ENCODE measurements at regions not wholly inside any gene's neighbourhood (a gene's known extent, or its start where the extent isn't known, plus 50 kb on each side); places are given as distances from the start of the nearest gene placed in this dataset.

- ATAC-seq (no peak), DNase-seq (no peak)
- Histone ChIP-seq H3K79me2 (ENCODE audit: low read length) (no peaks in the 10 kb centered on the region), H3K9me2 (replicated peaks; ENCODE audit: low read length) (no peaks in the 10 kb centered on the region), H3K4me2 (ENCODE audit: low read length) (no peak overlapping the region), H3K9ac (ENCODE audit: low read length) (no peak overlapping the region), H2AFZ (ENCODE audit: low read length) (no peak overlapping the region), H3K27ac (ENCODE audit: low read length) (no peak overlapping the region), H3F3A (ENCODE audit: low read length, unreplicated experiment) (no peaks in the 10 kb centered on the region), H4K20me1 (ENCODE audit: low read length) (no peaks in the 10 kb centered on the region), H3K4me3 (ENCODE audit: low read length) (no peak overlapping the region), H3K27me3 (ENCODE audit: low read length) (peaks cover 6% of the 10 kb centered on the region; the same call in 1 of the 2 replicates), H3K9me3 (ENCODE audit: low read length) (no peaks in the 10 kb centered on the region), H3K4me1 (ENCODE audit: insufficient read depth, low read length) (no peaks in the 10 kb centered on the region), H3K36me3 (ENCODE audit: low read depth, low read length) (no peaks in the 10 kb centered on the region)
- CTCF ChIA-PET = interaction anchor here (0.6 kb wide), 1 partner anchor 39 kb away, joined by 4 read pairs; no protein-coding TSS in a partner anchor
- POLR2A ChIA-PET (ENCODE audit: unreplicated experiment) = no interaction called here
- BruUV-seq (replicated peaks) = no TSS peak
- intact Hi-C loops (cut with micrococcal nuclease) = no loop called here
- no peak for TF ChIP-seq EZH2 (IDR thresholded peaks at IDR 0.05; ENCODE audit: low read length, unreplicated experiment)
- TF ChIP-seq EZH2phosphoT487 (IDR thresholded peaks at IDR 0.05; ENCODE audit: borderline replicate concordance, low read length) = no peak
- TF ChIP-seq CTCF (conservative IDR thresholded peaks at IDR 0.05; ENCODE audit: low read depth, low read length) = no peak
Measured at GRCh38 chr20:12069181-12069580, 151.5 kb downstream of the BTBD3 start.

GRCh38 chr20:12072221-12072953, 154.7 kb downstream of the BTBD3 start:
- H3K9ac ChIP-seq (ENCODE audit: low read length) = no peak overlapping the region
- H3K9me3 ChIP-seq (ENCODE audit: low read length) = no peaks in the 10 kb centered on the region
- H3K27me3 ChIP-seq (ENCODE audit: low read length) = peaks cover 14% of the 10 kb centered on the region
- no peaks in the 10 kb centered on the region for H3K79me2 ChIP-seq (ENCODE audit: low read length)
- DNase-seq (no peak), ATAC-seq (no peak)
- H2AFZ ChIP-seq (ENCODE audit: low read length) = no peak overlapping the region
- H3K36me3 ChIP-seq (ENCODE audit: low read depth, low read length) = no peaks in the 10 kb centered on the region
- H3F3A ChIP-seq (ENCODE audit: low read length, unreplicated experiment) = no peaks in the 10 kb centered on the region
- no peak overlapping the region for H3K4me2 ChIP-seq (ENCODE audit: low read length)
- no peaks in the 10 kb centered on the region for H3K4me1 ChIP-seq (ENCODE audit: insufficient read depth, low read length)
- BruUV-seq (replicated peaks) = no TSS peak
- POLR2A ChIA-PET (ENCODE audit: unreplicated experiment) = no interaction called here
- H3K27ac ChIP-seq (ENCODE audit: low read length) = no peak overlapping the region
- no peaks in the 10 kb centered on the region for H3K9me2 ChIP-seq (replicated peaks; ENCODE audit: low read length)
- intact Hi-C loops (cut with micrococcal nuclease) = no loop called here
- H4K20me1 ChIP-seq (ENCODE audit: low read length) = no peaks in the 10 kb centered on the region
- no peak for TF ChIP-seq EZH2phosphoT487 (IDR thresholded peaks at IDR 0.05; ENCODE audit: borderline replicate concordance, low read length)
- TF ChIP-seq CTCF (conservative IDR thresholded peaks at IDR 0.05; ENCODE audit: low read depth, low read length) = no peak
- no peak for TF ChIP-seq EZH2 (IDR thresholded peaks at IDR 0.05; ENCODE audit: low read length, unreplicated experiment)
- CTCF ChIA-PET = no interaction called here
- no peak overlapping the region for H3K4me3 ChIP-seq (ENCODE audit: low read length)

- H3K9me3 ChIP-seq (ENCODE audit: low read length) = no peaks in the 10 kb centered on the region
- H3K4me2 ChIP-seq (ENCODE audit: low read length) = no peak overlapping the region
- H3F3A ChIP-seq (ENCODE audit: low read length, unreplicated experiment) = no peaks in the 10 kb centered on the region
- ChIA-PET POLR2A (ENCODE audit: unreplicated experiment) (no interaction called here), CTCF (no interaction called here)
- ATAC-seq (no peak), DNase-seq (no peak)
- BruUV-seq (replicated peaks) = no TSS peak
- no peak overlapping the region for H3K9ac ChIP-seq (ENCODE audit: low read length)
- no peaks in the 10 kb centered on the region for H3K79me2 ChIP-seq (ENCODE audit: low read length)
- H3K27me3 ChIP-seq (ENCODE audit: low read length) = peaks cover 19% of the 10 kb centered on the region
- no peaks in the 10 kb centered on the region for H4K20me1 ChIP-seq (ENCODE audit: low read length)
- H3K9me2 ChIP-seq (replicated peaks; ENCODE audit: low read length) = no peaks in the 10 kb centered on the region
- H3K4me3 ChIP-seq (ENCODE audit: low read length) = no peak overlapping the region
- H3K36me3 ChIP-seq (ENCODE audit: low read depth, low read length) = no peaks in the 10 kb centered on the region
- intact Hi-C loops (cut with micrococcal nuclease) = no loop called here
- H3K4me1 ChIP-seq (ENCODE audit: insufficient read depth, low read length) = no peaks in the 10 kb centered on the region
- no peak overlapping the region for H2AFZ ChIP-seq (ENCODE audit: low read length)
- TF ChIP-seq EZH2 (IDR thresholded peaks at IDR 0.05; ENCODE audit: low read length, unreplicated experiment) (no peak), EZH2phosphoT487 (IDR thresholded peaks at IDR 0.05; ENCODE audit: borderline replicate concordance, low read length) (no peak), CTCF (conservative IDR thresholded peaks at IDR 0.05; ENCODE audit: low read depth, low read length) (no peak)
- no peak overlapping the region for H3K27ac ChIP-seq (ENCODE audit: low read length)
Measured at GRCh38 chr20:12072954-12073264, 155.2 kb downstream of the BTBD3 start.

Measured in PC-3 (cell line).